Nephron (organoid): ENCODE measurements at regions not wholly inside any gene's neighbourhood (a gene's known extent, or its start where the extent isn't known, plus 50 kb on each side); places are given as distances from the start of the nearest gene placed in this dataset.

Experiments used
- H3K27ac Mint-ChIP-seq, 3 experiments: 2 replicates each; pipeline ENCODE4 v1.8.0; 2020; ENCODE audit warnings: mixed read lengths in 3 of 3, mild to moderate bottlenecking in 2 of 3, moderate library complexity in 1 of 3
- H3K27me3 Mint-ChIP-seq: 2 replicates; pipeline ENCODE4 v1.8.0; 2021; ENCODE audit warnings: low read depth, mild to moderate bottlenecking, moderate library complexity, mixed read lengths
- H3K36me3 Mint-ChIP-seq: 2 replicates; pipeline ENCODE4 v1.8.0; 2020; ENCODE audit warnings: low read depth, mixed read lengths
- H3K4me1 Mint-ChIP-seq: 2 replicates; pipeline ENCODE4 v1.8.0; 2020; ENCODE audit warnings: mixed read lengths
- H3K4me3 Mint-ChIP-seq, 3 experiments: 2 replicates each; pipeline ENCODE4 v1.8.0; 2020; ENCODE audit warnings: mild to moderate bottlenecking in 3 of 3, mixed read lengths in 3 of 3, moderate library complexity in 2 of 3
- H3K9me3 Mint-ChIP-seq: 2 replicates; pipeline ENCODE4 v1.8.0; 2020; ENCODE audit warnings: mixed read lengths
- TF ChIP-seq, protein P1 (sequence below), 3 experiments: fragments of 200-600 bp; sonication (generic); IDR thresholded peaks; one replicate each; pipeline ENCODE4 v1.5.0; 2021; ENCODE audit warnings: antibody characterized with exemption in 3 of 3; ENCODE audit not compliant: unreplicated experiment in 3 of 3

DNA sequence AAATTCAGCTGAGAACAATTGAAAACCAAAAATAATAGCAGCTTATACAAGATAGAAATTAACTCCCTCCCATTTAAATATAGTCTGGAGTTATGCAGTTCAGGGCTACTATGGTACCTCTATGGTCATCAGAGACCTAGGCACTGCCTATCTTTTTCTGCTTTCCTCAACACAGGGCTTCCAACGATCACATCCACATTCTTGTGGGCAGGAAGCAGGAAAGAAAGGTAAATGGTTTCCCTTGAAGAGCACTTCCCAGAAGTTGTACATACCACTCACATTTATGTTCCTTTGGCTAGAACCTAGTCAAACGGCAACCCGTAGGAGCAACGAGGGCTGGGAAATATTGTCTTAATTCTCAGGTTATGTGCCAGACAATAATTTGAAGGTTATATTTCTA is 197.7 kb upstream of the PRICKLE2 start:
- TF ChIP-seq, protein P1, sequence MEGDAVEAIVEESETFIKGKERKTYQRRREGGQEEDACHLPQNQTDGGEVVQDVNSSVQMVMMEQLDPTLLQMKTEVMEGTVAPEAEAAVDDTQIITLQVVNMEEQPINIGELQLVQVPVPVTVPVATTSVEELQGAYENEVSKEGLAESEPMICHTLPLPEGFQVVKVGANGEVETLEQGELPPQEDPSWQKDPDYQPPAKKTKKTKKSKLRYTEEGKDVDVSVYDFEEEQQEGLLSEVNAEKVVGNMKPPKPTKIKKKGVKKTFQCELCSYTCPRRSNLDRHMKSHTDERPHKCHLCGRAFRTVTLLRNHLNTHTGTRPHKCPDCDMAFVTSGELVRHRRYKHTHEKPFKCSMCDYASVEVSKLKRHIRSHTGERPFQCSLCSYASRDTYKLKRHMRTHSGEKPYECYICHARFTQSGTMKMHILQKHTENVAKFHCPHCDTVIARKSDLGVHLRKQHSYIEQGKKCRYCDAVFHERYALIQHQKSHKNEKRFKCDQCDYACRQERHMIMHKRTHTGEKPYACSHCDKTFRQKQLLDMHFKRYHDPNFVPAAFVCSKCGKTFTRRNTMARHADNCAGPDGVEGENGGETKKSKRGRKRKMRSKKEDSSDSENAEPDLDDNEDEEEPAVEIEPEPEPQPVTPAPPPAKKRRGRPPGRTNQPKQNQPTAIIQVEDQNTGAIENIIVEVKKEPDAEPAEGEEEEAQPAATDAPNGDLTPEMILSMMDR (IDR thresholded peaks at IDR 0.05; ENCODE audit: unreplicated experiment in 3 of 3), result no peak
- no peaks in the 10 kb centered on the region for H3K27me3 Mint-ChIP-seq
- H3K9me3 Mint-ChIP-seq, result no peaks in the 10 kb centered on the region
- H3K27ac Mint-ChIP-seq, result peak overlapping the region in 2 of 3 experiments; percentile 17 to 44
- H3K36me3 Mint-ChIP-seq, result peaks cover 7% of the 10 kb centered on the region
- H3K4me3 Mint-ChIP-seq, result no peak overlapping the region
- peaks cover 57% of the 10 kb centered on the region for H3K4me1 Mint-ChIP-seq

DNA sequence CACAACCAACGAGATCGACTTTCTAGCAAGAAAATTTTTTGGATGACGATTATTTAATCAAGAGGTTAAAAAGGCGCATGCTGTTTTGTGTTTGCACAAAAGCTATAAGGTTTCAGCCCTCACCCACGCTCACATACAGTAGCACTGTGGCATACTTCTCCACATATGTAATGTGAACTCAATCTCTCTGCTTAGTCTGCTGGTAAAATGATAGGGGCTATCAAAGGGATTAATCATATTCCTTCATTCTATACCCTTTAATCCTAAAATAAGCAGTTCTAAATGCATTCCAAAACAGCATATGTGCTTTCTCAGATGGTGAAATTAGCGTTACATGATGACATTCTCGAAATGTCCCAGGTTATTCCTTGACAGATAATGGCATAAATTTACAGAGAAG is 196.9 kb upstream of the PRICKLE2 start:
- TF ChIP-seq, protein P1 (IDR thresholded peaks at IDR 0.05; ENCODE audit: unreplicated experiment in 3 of 3), result no peak
- Mint-ChIP-seq H3K4me3 (no peak overlapping the region), H3K9me3 (no peaks in the 10 kb centered on the region), H3K4me1 (peaks cover 52% of the 10 kb centered on the region), H3K27ac (peak overlapping the region; percentile 16 to 23 (median 17)), H3K36me3 (peaks cover 6% of the 10 kb centered on the region), H3K27me3 (no peaks in the 10 kb centered on the region)

DNA sequence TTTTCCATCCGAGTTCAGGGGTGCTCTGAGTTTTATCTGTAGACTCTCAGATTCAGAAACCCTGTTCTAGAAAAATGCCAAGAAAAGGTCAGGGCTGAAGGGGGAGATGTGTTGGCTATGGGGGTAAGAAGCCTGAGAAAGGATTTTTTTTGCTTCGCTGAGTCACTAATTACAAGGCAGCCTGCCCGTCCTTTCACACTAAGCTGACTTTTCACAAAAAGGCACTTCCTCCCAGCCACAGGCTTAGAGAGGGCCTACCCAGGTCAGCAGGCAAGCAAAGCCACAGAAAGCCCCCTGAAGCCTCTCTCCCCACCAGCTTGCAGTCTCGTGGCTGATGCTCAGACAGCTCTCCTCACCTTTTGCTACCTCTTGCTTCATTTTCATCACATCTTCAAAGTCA is 192.6 kb upstream of the PRICKLE2 start:
- no peaks in the 10 kb centered on the region for H3K9me3 Mint-ChIP-seq

DNA sequence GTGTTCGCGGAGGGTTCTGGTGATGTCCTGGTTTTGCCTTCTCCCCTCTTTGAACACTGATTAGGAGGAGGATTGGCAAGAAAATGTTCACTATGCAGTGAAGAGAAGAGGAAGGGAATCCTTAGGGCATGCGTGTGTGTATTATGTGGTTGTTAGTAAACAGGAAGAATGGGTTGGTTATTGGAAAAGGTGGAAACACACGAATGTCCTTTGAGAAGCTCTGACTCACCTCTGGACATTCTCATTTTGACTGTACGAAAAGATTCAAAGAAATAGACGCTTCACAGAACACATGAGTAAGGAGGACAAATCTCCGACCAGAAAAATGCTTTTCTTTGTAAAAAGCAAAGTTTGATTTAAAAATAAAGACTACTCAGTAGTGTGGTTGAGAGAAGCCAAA is 188.8 kb upstream of the PRICKLE2 start:
- no peaks in the 10 kb centered on the region for H3K9me3 Mint-ChIP-seq
- TF ChIP-seq, protein P1 (IDR thresholded peaks at IDR 0.05; ENCODE audit: unreplicated experiment in 3 of 3), result no peak
- H3K4me1 Mint-ChIP-seq, result no peaks in the 10 kb centered on the region
- H3K27ac Mint-ChIP-seq, result no peak overlapping the region
- H3K27me3 Mint-ChIP-seq, result peaks cover 7% of the 10 kb centered on the region
- H3K4me3 Mint-ChIP-seq, result no peak overlapping the region
- H3K36me3 Mint-ChIP-seq, result peaks cover 20% of the 10 kb centered on the region

More for the DNA sequence above, 192.6 kb upstream of the PRICKLE2 start:
- H3K4me3 Mint-ChIP-seq, result no peak overlapping the region
- peak overlapping the region in 2 of 3 experiments; percentile 15 to 70 for H3K27ac Mint-ChIP-seq
- H3K36me3 Mint-ChIP-seq, result peaks cover 25% of the 10 kb centered on the region
- TF ChIP-seq, protein P1 (IDR thresholded peaks at IDR 0.05; ENCODE audit: unreplicated experiment in 3 of 3), result no peak
- peaks cover 23% of the 10 kb centered on the region for H3K4me1 Mint-ChIP-seq
- peaks cover 7% of the 10 kb centered on the region for H3K27me3 Mint-ChIP-seq

DNA sequence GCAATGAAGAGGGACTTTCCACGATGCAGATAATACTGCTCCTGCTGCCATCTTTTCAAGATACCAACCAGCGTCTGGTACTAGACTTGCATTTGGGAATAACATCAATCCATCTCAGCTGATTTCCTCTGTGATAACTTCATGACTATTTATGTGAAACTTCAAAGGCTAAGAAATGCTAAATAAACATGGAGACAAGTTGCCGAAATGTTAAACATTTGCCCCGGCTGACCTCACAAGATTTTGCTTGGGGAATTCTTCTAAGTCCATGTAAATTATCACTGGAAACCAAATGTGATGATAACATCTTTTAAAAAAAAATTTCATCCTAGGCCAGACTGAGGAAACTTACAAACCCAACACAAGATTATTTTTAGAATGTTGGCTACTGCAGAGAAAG is 185.8 kb upstream of the PRICKLE2 start:
- H3K27ac Mint-ChIP-seq, result no peak overlapping the region
- H3K36me3 Mint-ChIP-seq, result peaks cover 22% of the 10 kb centered on the region
- peaks cover 10% of the 10 kb centered on the region for H3K27me3 Mint-ChIP-seq
- TF ChIP-seq, protein P1 (IDR thresholded peaks at IDR 0.05; ENCODE audit: unreplicated experiment in 3 of 3), result no peak
- H3K4me1 Mint-ChIP-seq, result peaks cover 11% of the 10 kb centered on the region
- H3K4me3 Mint-ChIP-seq, result no peak overlapping the region
- H3K9me3 Mint-ChIP-seq, result no peaks in the 10 kb centered on the region

DNA sequence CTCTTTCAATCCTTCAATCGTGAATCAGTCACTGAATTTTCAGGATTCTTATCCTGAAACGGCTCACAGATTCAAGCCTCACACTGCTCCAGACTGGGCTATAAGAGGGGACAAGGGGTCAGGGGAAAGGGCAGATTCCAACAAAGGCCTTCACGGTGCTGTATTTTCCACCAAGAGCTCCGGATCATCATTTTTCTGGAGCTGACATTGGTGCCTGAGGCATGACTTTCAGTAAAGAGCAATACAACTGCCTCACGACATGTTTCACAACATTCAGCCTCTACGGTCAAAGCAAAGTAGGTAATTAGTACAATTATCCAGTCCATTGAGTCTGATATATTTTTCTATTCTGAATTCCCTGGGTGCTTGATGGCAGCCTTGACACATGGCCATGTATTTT is 185.0 kb upstream of the PRICKLE2 start:
- Mint-ChIP-seq H3K4me1 (peaks cover 19% of the 10 kb centered on the region), H3K27ac (no peak overlapping the region), H3K4me3 (no peak overlapping the region), H3K9me3 (no peaks in the 10 kb centered on the region), H3K27me3 (peaks cover 10% of the 10 kb centered on the region), H3K36me3 (peaks cover 18% of the 10 kb centered on the region)
- TF ChIP-seq, protein P1 (IDR thresholded peaks at IDR 0.05; ENCODE audit: unreplicated experiment in 3 of 3), result no peak
